ENCODE measurements at regions not wholly inside any gene's neighbourhood (a gene's known extent, or its start where the extent isn't known, plus 50 kb on each side); places are given as distances from the start of the nearest gene placed in this dataset.
A peak's percentile ranks its signal among the peaks of the same experiment; 100 is the strongest.

GRCh38 chr18:21187886-21188285 lies 54.1 kb upstream of the GREB1L start:
- no peaks in the 10 kb centered on the region for H3K36me3 ChIP-seq (ENCODE audit: control insufficient read depth in 4 of 4, insufficient read depth in 3 of 4, low read depth in 1 of 4, low read length in 3 of 4)
- H3K4me1 ChIP-seq (ENCODE audit: control insufficient read depth in 4 of 4, insufficient read depth in 4 of 4, low read length in 3 of 4), result no peaks in the 10 kb centered on the region
- H3K9ac ChIP-seq (ENCODE audit: low read depth in 1 of 2, low read length in 2 of 2), result no peak overlapping the region
- H3K27ac ChIP-seq (ENCODE audit: low read depth in 1 of 2, low read length in 2 of 2), result no peak overlapping the region
- no peak for DNase-seq (ENCODE audit: low spot score)
- H3K4me3 ChIP-seq (ENCODE audit: low read depth in 1 of 3, low read length in 3 of 3), result no peak overlapping the region
- H3K9me3 ChIP-seq (ENCODE audit: control insufficient read depth in 4 of 4, low read length in 3 of 4), result no peaks in the 10 kb centered on the region
- no peaks in the 10 kb centered on the region for H3K27me3 ChIP-seq (ENCODE audit: control insufficient read depth in 4 of 4, insufficient read depth in 4 of 4, low read length in 3 of 4)
- TF ChIP-seq ZBTB33 (IDR thresholded peaks at IDR 0.05) (no peak), JUND (IDR thresholded peaks at IDR 0.05) (no peak), HNF4A (conservative IDR thresholded peaks at IDR 0.05) (no peak), TAF1 (conservative IDR thresholded peaks at IDR 0.05) (no peak), NR2F2 (IDR thresholded peaks at IDR 0.05) (no peak), EGR1 (IDR thresholded peaks at IDR 0.05; ENCODE audit: low read depth in 2 of 2) (no peak), YY1 (IDR thresholded peaks at IDR 0.05) (no peak), HNF4G (IDR thresholded peaks at IDR 0.05) (no peak), FOXA1 (IDR thresholded peaks at IDR 0.05) (no peak), REST (IDR thresholded peaks at IDR 0.05) (no peak), RAD21 (IDR thresholded peaks at IDR 0.05) (no peak), ATF3 (IDR thresholded peaks at IDR 0.05) (no peak), GABPA (IDR thresholded peaks at IDR 0.05 in 1 of 2, conservative IDR thresholded peaks at IDR 0.05 in 1 of 2) (no peak), MAX (IDR thresholded peaks at IDR 0.05) (no peak)
- WGBS, result 89% methylated on average over 4 of the region's 4 CpGs

- peak; percentile 37 for DNase-seq (ENCODE audit: low spot score)
- Histone ChIP-seq H3K4me3 (ENCODE audit: low read depth in 1 of 3, low read length in 3 of 3) (no peak overlapping the region), H3K4me1 (ENCODE audit: control insufficient read depth in 4 of 4, insufficient read depth in 4 of 4, low read length in 3 of 4) (no peaks in the 10 kb centered on the region), H3K9me3 (ENCODE audit: control insufficient read depth in 4 of 4, low read length in 3 of 4) (no peaks in the 10 kb centered on the region), H3K36me3 (ENCODE audit: control insufficient read depth in 4 of 4, insufficient read depth in 3 of 4, low read depth in 1 of 4, low read length in 3 of 4) (no peaks in the 10 kb centered on the region), H3K27me3 (ENCODE audit: control insufficient read depth in 4 of 4, insufficient read depth in 4 of 4, low read length in 3 of 4) (no peaks in the 10 kb centered on the region), H3K9ac (ENCODE audit: low read depth in 1 of 2, low read length in 2 of 2) (no peak overlapping the region), H3K27ac (ENCODE audit: low read depth in 1 of 2, low read length in 2 of 2) (no peak overlapping the region)
- 48% methylated on average over 7 of the region's 7 CpGs for WGBS
- peak; percentile 43 for TF ChIP-seq CTCF (IDR thresholded peaks at IDR 0.05; ENCODE audit: low read depth, low read length, missing input control)
- TF ChIP-seq NR2F2 (IDR thresholded peaks at IDR 0.05), result no peak
- TF ChIP-seq RXRA (IDR thresholded peaks at IDR 0.05), result no peak
- peak; percentile 73 to 82 for TF ChIP-seq RAD21 (IDR thresholded peaks at IDR 0.05)
- no peak for TF ChIP-seq FOXA2 (IDR thresholded peaks at IDR 0.05)
- TF ChIP-seq TAF1 (conservative IDR thresholded peaks at IDR 0.05), result no peak
- no peak for TF ChIP-seq YY1 (IDR thresholded peaks at IDR 0.05)
- no peak for TF ChIP-seq MAX (IDR thresholded peaks at IDR 0.05)
- TF ChIP-seq FOXA1 (IDR thresholded peaks at IDR 0.05), result no peak
These were observed 50.3 kb upstream of the GREB1L start for GRCh38 chr18:21191596-21192307.

All from liver (tissue), 8 donors.